ENCODE measurements at regions not wholly inside any gene's neighbourhood (a gene's known extent, or its start where the extent isn't known, plus 50 kb on each side); places are given as distances from the start of the nearest gene placed in this dataset.

DNA sequence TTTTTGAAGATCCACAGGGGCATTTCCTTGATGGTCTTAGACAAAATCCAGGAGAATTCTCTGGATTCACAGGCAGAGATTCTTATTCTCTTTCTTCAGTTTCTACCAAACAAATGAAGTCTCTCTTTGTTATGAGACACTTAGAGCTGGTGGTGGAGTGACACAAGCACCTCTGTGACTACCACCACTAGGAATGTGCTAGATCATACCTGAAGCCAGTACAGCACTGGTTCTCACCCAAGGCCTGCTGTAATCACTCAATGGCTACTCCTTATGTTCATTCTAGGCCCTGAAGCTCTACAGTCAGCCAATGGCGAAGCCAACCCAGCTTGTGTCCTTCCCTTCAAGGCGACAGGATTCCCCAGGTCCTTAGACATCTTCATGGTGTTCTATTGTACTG is 482.3 kb downstream of the TRAM1L1 start:
- Histone ChIP-seq H2AFZ (ENCODE audit: low read length) (no peak overlapping the region), H3K36me3 (replicated peaks in 1 of 2; ENCODE audit: control insufficient read depth in 1 of 2, insufficient read depth in 2 of 2, low read length in 2 of 2) (no peaks in the 10 kb centered on the region), H3K79me2 (ENCODE audit: insufficient read depth, low read length) (no peaks in the 10 kb centered on the region), H4K20me1 (ENCODE audit: insufficient read depth, low read length) (no peaks in the 10 kb centered on the region), H3K27ac (ENCODE audit: extremely low read length, insufficient read depth, low read length) (no peak overlapping the region), H3K4me1 (ENCODE audit: insufficient read depth, low read length) (no peaks in the 10 kb centered on the region), H3K9ac (ENCODE audit: insufficient read depth, low read depth, low read length) (no peak overlapping the region), H3K4me3 (replicated peaks in 1 of 3; ENCODE audit: insufficient read depth in 1 of 3, low read depth in 2 of 3, low read length in 3 of 3) (no peak overlapping the region), H3K27me3 (ENCODE audit: control insufficient read depth in 1 of 2, insufficient read depth in 2 of 2, low read length in 2 of 2) (no peaks in the 10 kb centered on the region), H3K4me2 (ENCODE audit: low read depth, low read length) (no peak overlapping the region), H3K9me3 (ENCODE audit: low read length) (no peaks in the 10 kb centered on the region)
- BruUV-seq (replicated peaks): no TSS peak
- DNase-seq (ENCODE audit: low spot score) (no peak), ATAC-seq (no peak), FAIRE-seq (no peak)
- TF ChIP-seq RBM39 (IDR thresholded peaks at IDR 0.05; ENCODE audit: low read depth, low read length, poor library complexity, severe bottlenecking) (no peak), ZSCAN5A (CRISPR knock-in tag; IDR thresholded peaks at IDR 0.05; ENCODE audit: borderline replicate concordance) (no peak), PRMT3 (CRISPR knock-in tag; IDR thresholded peaks at IDR 0.05; ENCODE audit: borderline replicate concordance, low read depth) (no peak)
- ChIA-PET POLR2A (no interaction called here), CTCF (ENCODE audit: low intra/inter-chr PET ratio, low total read pairs) (no interaction called here)
- intact Hi-C loops (cut with micrococcal nuclease; ENCODE audit: unreplicated experiment): no loop called here
- 7% methylated on average over 2 of the region's 2 CpGs for WGBS (ENCODE audit: low lambda C conversion rate)
- in situ Hi-C loops (cut with HindIII; ENCODE audit: extremely low pct_ligation_motif_present, low pct_unique_long_range_greater_than_20kb): no loop called here

DNA sequence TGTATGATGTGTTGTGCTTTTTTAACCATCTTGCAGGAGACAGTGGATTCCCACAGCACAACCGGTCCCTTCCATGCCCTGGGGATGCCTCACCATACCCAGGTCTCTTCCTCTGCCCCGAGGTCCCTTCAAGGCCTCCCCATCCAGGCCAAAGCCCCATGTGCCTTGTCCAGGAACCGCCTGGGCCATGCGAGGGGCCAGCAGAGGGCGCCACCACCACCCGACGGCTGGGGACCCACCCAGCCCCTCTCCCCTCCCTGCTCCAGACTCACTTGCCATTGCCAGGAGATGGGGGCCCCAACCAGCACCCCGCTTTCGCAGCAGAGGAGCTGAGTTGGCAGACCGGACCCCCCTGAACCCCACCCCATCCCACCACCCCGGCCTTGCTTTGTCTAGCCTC is 485.5 kb downstream of the TRAM1L1 start:
- ATAC-seq: peak; percentile 96
- intact Hi-C loops (cut with micrococcal nuclease; ENCODE audit: unreplicated experiment): no loop called here
- 16% methylated on average over 5 of the region's 11 CpGs for WGBS (ENCODE audit: low lambda C conversion rate)

More for the DNA sequence above, 485.5 kb downstream of the TRAM1L1 start:
- in situ Hi-C loops (cut with HindIII; ENCODE audit: extremely low pct_ligation_motif_present, low pct_unique_long_range_greater_than_20kb): no loop called here
- H3K9me3 ChIP-seq (ENCODE audit: low read length): no peaks in the 10 kb centered on the region
- no peaks in the 10 kb centered on the region for H3K36me3 ChIP-seq (replicated peaks in 1 of 2; ENCODE audit: control insufficient read depth in 1 of 2, insufficient read depth in 2 of 2, low read length in 2 of 2)
- H3K4me2 ChIP-seq (ENCODE audit: low read depth, low read length): no peak overlapping the region
- H3K79me2 ChIP-seq (ENCODE audit: insufficient read depth, low read length): no peaks in the 10 kb centered on the region
- BruUV-seq (replicated peaks): no TSS peak
- H3K27me3 ChIP-seq (ENCODE audit: control insufficient read depth in 1 of 2, insufficient read depth in 2 of 2, low read length in 2 of 2): no peaks in the 10 kb centered on the region
- no peak overlapping the region for H2AFZ ChIP-seq (ENCODE audit: low read length)
- no peaks in the 10 kb centered on the region for H4K20me1 ChIP-seq (ENCODE audit: insufficient read depth, low read length)
- FAIRE-seq (no peak), DNase-seq (ENCODE audit: low spot score) (no peak)
- H3K4me1 ChIP-seq (ENCODE audit: insufficient read depth, low read length): no peaks in the 10 kb centered on the region
- H3K4me3 ChIP-seq (replicated peaks in 1 of 3; ENCODE audit: insufficient read depth in 1 of 3, low read depth in 2 of 3, low read length in 3 of 3): no peak overlapping the region
- no peak for TF ChIP-seq PPARG (CRISPR knock-in tag; conservative IDR thresholded peaks at IDR 0.05)
- TF ChIP-seq, protein P1, sequence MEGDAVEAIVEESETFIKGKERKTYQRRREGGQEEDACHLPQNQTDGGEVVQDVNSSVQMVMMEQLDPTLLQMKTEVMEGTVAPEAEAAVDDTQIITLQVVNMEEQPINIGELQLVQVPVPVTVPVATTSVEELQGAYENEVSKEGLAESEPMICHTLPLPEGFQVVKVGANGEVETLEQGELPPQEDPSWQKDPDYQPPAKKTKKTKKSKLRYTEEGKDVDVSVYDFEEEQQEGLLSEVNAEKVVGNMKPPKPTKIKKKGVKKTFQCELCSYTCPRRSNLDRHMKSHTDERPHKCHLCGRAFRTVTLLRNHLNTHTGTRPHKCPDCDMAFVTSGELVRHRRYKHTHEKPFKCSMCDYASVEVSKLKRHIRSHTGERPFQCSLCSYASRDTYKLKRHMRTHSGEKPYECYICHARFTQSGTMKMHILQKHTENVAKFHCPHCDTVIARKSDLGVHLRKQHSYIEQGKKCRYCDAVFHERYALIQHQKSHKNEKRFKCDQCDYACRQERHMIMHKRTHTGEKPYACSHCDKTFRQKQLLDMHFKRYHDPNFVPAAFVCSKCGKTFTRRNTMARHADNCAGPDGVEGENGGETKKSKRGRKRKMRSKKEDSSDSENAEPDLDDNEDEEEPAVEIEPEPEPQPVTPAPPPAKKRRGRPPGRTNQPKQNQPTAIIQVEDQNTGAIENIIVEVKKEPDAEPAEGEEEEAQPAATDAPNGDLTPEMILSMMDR (CRISPR knock-in tag; IDR thresholded peaks at IDR 0.05): peak; percentile 28; the same call in 1 of the 2 replicates
- CTCF ChIA-PET (ENCODE audit: low intra/inter-chr PET ratio, low total read pairs): no interaction called here
- H3K9ac ChIP-seq (ENCODE audit: insufficient read depth, low read depth, low read length): no peak overlapping the region
- no peak overlapping the region for H3K27ac ChIP-seq (ENCODE audit: extremely low read length, insufficient read depth, low read length)
- POLR2A ChIA-PET: no interaction called here

Data from HepG2 (cell line).